Stimulated activated CD8-positive, alpha-beta memory T cell treated with anti-CD3 and anti-CD28 coated beads, Interleukin-15, amount 100 ng/mL, for 1 hour (primary cell): ENCODE measurements at regions not wholly inside any gene's neighbourhood (a gene's known extent, or its start where the extent isn't known, plus 50 kb on each side); places are given as distances from the start of the nearest gene placed in this dataset.

Source experiments
- DNase-seq: peaks from one replicate; pipeline ENCODE4 v3.0.0-alpha.2; 2020; ENCODE audit warnings: low read depth

DNA sequence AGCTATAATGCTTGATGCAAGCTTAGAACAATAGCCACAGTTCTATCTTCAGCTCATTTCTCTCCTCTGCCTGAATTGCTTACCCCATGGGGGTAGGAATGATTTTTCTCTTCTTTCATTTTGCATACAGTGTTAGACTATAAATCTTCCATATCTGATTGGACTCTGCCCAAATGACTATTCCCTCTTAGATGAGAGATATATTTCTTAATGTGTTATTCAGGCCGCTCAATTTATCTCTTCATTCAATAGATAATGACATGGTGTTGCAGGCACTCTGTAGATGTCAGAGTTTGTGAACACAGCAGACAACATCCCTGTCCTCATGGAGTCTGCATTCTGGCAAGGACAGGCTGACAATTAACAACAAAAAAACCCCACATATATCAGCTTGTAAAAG lies 443.7 kb upstream of the CELF4 start:
- no peak for DNase-seq

DNA sequence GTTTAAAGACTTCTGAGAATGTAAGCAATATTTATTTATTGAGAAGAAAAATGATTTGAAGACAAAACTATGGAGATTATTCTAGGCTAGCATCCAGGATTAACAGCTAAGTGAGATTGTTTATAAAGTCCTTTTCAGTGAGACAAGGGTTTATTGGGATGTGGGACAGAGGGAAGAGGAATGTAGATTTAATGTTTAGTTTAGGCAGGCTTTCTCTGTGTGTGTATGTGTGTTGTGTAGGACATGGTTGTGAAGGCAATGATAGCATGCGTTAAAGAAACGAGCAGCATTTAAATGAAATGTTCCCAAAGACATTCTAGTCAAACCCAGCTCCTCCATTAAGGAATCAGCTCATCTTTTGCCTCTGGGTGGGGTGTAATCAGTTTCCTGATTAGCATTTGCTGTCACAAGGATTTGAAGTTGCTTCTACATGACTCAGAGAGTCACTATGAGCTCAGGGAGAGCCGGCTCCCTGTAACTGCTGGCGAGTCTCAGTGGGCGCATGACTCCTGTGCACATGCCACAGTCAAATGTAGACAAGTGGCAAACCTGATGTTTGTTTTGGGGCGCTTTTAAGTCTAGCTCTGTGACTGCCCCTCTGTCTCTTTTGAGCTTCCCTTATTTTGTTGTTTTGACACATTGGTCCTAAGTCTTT lies 442.2 kb upstream of the CELF4 start:
- no peak for DNase-seq

DNA sequence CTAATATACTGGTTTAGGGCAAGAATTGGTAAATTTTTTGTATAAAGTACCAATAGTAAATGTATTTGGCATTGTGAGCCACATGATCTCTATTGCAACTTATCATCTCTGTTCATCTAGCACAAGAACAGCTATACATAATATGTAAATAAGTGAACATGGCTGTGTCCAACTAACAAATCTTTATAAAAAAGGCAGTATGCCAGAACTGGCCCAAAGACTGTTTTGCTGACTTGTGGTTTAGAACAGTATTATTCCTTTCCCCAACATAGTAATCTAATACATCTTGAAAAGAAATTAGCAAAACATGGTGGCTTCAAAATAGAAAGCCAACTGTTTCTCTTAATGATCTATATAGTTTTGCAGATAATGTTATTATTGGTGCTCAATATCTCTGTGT lies 441.4 kb upstream of the CELF4 start:
- no peak for DNase-seq

DNA sequence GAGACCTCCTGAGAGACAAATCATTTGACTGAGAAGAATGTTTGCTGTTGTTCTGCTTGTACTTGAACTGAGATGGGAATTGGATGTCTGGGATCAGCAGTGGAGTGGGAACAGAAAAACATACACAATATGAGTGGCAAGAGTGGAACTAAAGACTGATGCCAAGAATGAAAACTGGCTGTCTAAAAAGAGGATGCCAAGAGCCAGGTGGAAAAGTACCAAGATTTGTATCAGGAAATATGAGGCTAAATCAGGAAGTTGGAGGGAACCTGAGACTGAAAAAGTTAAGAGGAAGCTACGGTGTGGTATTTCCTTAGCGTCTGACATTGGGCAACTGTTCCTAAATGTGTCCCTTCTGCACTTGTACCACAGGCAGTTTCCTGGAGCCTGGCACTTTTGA lies 440.9 kb upstream of the CELF4 start:
- DNase-seq, result no peak

DNA sequence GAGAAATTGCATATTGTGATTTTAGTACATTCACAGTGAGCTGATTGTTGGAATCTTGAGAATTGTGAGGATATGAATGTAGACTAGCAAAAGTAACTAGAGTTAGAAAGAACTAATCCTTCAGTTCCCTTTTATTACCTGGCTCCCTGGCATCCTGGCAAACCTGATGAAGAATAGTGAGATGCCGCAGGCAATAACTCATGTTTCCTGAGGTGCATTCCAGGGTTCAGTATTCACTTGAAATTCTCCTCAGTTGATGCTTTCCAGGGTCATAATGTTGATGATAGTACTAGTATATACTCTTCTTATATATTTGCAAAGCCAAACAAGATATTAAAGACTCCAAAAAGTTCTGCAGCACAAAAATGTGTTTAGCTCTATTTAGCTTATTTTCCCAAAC lies 432.1 kb upstream of the CELF4 start:
- DNase-seq, result no peak

DNA sequence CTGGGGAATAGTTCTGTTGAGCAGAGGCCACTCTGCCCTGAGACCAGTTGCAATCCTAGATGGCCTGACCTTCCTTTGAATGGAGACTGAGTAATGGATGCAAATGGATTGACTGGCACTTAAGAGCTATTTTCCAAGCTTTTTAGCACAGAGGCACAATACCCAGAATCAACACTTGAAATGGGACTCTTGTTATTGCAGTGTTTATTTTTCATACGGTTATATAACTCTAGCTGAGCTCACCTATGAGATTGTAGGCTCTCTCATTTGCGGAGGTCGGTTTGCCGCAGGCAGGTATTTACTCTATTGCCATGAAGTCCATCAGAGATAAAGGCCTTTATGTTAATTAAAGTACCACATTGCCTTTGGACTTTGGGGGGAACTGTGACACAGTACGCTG lies 422.3 kb upstream of the CELF4 start:
- DNase-seq, result no peak

DNA sequence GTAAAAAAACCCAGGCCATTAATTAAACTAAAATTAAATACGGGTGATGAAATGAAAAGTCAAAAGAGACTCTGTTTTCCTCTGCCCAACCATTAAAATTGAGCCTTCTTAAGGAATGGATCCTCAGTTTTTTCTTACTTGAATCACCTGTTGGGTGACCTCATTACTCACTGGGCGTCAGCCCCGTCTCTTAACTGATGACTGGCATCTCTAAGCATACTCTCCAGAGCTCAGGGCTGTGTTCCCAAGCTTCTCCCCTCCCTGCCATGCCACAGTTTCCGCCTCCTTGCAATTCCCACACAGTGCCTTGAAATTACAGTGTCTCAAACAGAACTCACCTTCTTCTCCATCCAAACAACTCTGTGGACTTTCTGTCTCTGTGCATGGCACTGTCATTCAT lies 421.1 kb upstream of the CELF4 start:
- no peak for DNase-seq

DNA sequence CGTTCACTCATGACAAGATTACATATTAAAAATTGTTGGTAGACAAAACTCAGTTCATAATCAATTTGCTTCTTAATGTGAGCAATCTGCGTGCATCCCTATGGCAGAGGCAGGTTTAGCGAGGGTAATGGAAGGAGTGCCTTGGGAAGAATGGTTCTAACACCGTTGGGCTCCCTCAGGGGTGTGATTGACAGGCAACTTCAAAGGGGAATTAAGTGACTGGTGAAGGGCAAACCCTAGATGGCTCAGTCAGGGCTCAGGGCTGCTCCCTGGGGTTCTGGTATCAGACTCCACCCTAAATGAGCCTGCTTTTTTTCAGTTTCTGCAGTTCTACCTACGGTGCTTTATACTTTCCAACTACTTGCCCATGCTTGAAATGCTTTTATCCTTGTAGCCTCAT lies 419.5 kb upstream of the CELF4 start:
- no peak for DNase-seq

DNA sequence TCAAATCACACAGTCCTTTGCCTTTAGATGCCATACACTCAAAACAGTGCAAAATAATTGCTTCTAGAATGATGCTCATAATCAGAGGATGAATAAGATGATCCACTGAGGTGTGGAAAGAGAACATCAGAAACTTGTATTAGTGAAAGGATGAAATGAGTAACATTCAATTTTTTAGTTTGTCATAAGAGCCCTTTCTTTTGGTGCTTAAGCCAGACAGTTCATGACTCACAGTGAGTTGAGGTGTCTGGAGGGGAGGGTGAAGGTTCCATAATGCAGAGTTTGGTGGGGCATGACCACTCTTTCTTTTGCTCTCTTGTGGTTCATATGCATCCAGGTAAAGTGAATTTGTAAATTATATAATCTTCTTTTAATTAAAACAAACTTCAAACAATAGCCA lies 415.0 kb upstream of the CELF4 start:
- DNase-seq, result no peak

DNA sequence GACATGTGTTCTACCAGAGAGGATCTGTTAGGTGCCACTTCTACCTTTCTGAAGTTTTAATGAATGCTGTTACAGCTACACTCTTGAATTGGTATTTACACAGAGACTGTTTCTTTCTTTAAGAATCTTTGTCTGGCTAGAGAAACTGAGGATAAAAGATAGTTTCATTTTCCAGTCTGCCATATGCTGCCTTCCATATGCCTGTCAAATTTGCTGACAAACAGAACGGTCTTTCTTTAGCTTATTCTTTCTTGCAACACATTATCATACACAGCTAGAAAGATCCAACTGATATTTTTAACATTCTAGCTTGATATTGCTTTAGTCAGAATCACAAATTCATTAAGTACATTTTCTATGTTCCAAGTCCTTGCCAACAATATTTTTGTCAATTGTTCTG lies 409.8 kb upstream of the CELF4 start:
- DNase-seq, result no peak

DNA sequence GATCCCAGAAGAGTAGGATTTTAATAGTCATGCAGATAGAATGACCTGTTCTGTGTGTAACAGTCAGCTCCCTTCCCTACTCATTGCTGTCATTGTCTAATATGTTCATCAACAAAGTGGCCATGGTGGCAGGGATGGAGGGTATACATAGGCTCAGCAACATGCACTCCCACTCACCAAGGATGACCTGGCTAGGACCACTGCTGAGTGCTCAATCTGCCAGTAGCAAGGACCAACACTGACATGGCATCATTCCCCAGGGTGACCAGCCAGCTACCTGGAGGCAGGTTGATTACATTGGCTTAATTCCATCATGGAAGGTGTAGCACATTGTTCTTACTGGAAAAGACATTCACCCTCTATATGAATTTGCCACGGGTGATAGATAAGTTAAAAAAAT lies 401.7 kb upstream of the CELF4 start:
- DNase-seq, result no peak

DNA sequence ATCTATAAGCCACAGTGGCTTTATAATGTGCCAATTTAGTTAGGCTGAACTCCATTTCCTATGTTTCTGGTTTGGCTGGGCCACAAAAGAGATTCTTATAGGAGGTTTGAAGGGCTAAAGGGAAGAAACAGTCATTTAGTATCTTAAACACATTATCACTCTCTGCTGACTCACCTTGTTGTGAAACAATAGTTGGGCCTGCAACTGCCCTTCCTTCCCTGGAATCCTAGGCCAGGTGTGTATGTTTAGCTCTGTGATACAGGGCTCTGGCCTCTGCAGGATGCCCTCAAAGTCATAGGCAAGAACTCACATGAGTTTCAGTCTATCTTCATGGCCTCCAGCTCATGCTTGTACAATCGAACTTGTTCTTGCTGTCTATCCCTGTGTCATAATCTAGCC lies 400.0 kb upstream of the CELF4 start:
- DNase-seq, result no peak

DNA sequence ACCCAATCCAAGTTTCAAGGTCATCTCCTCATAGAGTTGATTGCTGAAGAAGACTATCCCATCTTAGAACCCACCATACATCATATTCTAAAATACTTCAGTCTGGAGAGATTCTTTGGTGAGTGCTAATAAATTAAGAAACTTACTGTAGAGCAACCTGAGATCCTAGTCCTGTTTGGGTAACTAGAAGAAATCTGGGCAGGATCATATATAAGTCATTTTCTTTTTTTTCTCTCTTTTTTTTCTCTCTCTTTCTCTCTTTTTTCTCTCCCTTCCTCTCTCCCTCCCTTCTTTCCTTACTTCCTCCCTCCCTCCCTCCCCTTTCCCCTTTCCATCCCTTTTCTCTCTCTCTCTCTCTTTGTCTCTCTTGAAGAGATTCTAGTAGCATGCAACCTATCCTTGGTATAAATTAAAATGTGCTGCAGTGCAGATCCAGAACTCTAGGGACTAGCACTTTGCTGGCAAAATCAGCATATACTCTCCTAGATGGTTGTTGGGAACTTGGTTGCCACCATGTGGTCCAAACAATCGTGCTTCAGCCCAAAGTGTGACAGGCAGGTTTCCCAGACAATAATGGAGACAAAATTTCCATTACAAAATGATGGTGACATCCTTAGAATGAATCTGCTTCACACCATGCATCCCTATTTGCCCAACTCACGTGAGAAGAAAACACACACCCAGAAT lies 399.4 kb upstream of the CELF4 start:
- no peak for DNase-seq

DNA sequence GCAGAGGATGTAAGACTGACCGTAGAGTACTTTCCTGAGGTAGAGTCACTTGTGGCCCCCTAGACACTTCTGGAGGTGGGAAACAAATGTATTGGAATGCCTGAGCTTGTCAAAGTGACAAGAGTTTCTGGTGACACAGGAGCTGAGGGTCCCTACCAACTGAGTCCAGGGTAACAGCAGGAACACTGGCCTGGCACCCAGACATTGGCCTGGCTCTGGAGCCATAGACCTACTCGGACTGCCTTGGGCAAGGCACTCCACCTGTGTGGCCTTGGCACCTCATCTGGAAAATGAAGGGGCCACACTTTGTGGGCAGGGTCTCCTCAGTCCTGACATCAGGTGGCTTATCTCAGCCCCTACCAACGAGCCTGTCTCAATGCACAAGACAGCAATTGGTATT lies 398.2 kb upstream of the CELF4 start:
- DNase-seq, result no peak

DNA sequence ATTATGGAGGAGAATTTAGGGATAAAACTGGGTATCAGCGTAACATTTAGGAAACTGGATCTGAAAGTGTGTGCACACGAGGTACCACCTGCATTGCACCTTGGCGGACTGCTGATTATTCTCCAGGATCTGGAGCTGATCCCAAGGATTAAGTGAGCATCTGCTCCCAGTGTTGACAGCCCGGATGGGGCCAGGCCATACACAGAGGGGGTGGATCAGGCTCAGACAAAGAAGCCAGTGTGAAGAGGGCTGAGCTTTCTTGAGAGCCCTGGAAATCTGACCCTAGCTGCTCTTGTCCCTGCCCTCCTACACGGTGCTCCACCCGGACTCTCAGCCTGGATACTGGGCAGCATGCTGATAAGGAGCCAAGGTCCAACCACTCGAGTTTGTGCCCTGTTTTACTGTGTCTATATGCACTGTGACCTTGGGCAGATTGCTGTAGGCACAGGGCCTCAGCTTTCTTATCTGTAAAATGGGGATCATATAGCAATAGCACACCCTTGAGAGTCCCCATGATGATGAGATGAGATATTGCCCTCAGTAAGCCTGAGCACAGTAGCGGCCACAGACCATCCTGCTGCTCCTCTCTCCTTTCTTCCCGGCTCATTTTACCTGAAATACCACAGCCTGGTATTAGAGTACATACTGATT lies 396.8 kb upstream of the CELF4 start:
- DNase-seq, result no peak

DNA sequence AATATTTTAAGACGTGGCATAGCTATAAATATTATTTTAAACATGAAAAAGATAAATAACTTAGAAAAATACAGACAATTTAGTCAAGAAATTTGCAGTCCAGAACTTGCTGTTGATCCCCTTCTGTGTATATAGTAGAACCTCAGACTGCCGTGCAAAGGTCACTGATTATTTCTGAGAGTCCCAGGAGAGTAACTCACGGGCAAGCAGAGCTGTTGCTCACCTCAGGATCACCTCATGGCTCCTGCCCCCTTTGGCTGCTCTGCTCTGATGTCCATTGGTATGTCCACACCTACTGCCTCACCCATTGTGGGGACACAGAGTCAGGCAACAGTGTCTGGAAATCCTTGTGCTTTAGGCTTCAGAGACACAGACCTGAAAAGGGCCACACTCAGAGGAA lies 392.9 kb upstream of the CELF4 start:
- DNase-seq, result no peak

DNA sequence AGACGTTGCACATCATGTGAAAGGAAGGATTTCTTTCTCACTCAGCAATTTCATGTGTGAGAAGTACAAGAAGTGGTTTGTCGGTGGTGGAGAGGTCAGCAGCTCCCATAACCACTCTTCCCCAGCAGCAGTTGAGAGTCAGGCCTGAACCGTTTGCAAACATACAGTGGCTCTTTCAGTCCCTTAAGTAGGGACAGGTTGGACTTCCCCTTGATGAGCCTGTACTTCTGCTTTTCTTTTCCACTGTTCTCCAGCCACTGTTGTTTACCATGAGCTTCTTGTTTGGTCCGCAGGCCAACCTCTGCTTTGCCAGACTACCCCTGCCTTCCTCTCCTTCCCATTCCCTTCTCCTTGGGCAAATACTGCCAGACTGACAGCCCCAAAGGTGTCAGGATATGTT lies 391.3 kb upstream of the CELF4 start:
- no peak for DNase-seq

DNA sequence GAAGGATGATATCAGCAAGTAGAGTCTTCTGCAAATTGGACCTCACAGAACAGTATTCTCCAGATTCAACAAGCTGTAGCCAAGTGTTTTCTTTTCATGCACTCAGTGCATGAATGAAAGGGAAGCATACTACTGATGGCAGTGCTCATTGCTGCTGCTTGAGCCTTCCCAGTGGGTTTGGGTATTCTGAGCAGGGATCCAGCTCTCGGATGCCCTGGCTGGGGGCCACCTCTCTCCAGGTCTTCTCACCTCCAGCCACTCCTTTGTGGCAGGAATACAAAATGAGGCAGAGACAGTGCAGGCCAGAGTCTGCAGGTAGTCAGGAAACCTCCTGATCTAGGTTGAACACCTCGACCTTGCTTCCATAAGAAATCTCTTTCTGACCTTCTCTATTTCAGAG lies 390.4 kb upstream of the CELF4 start:
- no peak for DNase-seq

DNA sequence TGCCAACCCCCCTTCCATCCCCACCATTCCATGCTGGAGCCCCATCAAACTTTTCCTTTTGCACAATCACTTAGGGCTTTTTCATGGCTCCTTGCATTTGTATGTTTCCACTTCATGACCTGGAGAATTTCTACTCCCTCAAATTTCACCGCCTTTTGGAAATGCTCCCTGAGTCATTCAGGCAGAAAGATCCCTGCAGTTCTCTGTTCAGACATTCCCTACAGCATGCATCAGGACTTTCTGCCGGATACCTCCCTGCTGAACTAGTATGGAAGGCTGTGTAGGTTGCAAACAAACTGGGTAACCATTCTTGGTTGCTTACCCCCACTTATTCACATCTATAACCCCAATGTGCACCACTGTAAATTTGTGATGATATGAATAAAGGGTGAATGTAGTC lies 389.6 kb upstream of the CELF4 start:
- DNase-seq, result no peak

DNA sequence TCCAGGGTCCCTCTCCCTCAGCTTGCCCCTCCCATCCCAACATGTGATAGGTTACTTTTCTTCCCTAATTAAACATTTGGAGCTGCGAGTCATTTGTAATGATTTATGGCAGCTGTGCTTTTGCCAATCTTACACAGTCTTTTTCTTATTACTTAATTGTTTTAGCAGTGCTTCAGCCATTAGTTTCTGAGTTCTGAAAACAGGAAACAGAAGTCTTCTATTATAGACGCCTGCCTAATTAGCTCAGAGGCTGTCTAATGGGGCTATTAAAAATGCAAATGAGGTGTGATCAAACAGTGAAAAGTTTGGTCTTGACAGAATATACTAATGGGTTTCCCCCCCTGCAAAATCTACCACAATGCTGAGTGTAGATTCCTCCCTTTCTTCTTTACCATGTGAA lies 388.3 kb upstream of the CELF4 start:
- no peak for DNase-seq

DNA sequence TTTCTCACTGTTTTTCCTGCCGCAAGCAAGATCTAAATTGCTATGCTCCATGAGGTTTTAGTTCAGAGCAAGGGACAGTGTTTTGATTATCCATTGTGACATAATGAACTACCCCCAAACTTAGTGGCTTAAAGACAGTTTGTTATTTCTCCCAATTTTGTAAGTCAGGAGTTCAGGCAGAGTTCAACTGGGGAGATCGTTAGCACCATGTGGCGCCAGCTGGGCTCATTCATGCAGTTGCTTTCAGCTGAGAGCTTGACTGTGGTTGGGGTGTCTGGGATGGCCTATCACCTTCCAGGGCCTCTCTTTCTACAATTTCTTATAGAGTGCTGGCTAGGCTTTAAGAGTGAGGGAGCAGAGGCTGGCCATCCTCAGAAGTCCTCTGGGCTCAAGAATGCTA lies 382.9 kb upstream of the CELF4 start:
- no peak for DNase-seq

DNA sequence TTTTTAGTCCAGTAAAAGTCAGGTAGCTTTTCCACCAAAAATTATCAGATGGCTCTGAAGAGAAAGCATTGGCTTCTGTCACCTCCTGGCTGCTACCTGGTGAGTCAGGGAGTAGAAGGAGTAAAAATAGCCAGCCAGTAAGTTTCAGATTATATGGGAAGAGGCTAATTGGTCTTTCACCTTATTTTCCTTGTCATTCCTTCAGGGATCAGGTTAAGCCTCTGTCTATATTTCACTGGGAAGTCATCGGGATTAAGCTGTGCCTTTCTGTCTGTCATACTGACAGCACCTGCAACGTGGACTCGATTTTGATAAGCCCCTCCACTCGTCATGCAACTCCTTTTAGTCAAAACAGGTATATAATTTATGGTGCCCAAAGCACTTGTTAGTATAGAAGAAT lies 380.7 kb upstream of the CELF4 start:
- DNase-seq, result no peak

DNA sequence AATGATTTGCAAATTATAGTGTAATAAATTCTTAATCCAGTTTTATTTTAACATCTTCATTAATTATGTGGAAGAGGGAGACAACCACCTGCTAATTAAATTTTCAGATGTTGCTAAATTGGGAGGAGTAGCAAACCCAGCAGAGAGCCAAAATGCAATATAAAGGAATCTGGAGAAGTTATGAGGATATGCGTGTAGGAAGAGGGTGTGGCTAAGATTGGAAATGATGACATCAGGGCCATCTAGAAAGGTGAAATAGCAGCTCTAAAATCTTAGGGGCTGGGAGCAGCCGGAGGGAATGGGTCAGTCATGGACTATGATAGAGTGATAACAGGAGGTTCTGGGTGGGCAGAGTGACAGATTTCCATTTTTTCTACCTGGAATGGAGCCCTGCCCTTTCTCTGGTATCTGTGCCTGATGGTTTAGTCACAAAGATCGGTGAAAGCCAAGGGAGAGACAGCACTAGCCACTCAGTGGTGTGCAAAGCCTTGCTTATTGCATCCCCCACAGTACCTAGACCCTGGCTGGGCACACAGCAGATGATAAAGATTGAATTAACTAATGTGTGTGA lies 379.2 kb upstream of the CELF4 start:
- no peak for DNase-seq

DNA sequence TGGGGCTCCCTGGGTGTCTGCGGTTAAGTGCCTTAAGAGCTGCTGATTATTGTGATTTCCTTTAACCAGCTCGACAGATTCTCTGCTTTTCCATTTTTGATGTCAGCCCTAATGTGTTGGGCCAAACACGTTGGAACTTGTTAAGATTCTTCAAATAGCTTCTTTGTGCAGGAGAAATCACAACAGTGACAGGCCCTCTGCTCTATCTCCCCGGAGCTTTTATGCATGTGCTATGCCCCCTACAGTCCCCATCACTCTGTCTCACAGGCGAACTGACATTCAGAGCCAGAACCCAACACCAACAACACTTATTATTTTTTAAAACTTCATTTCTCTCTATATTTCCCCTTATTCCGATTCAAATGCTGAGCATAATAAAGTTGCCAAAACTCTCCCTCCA lies 371.7 kb upstream of the CELF4 start:
- DNase-seq, result no peak
